ENCODE measurements at regions not wholly inside any gene's neighbourhood (a gene's known extent, or its start where the extent isn't known, plus 50 kb on each side); places are given as distances from the start of the nearest gene placed in this dataset.

DNA sequence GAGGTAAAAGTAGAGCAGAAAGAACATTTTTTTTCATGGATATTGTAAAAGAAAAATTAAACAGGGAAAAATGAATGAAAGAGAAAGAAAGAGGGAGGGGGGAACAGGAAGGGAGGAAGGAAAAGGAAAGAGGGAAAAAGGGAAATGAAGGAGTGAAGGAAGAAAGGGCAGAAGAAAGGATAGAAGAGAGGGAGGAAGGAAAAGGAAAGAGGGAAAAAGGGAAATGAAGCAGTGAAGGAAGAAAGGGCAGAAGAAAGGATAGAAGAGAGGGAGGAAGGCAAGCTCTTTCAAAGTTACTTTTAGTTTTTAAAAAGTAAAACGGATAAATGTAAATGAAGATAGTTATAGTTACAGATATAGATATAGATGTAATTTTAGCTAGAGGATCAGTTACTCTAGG lies 1676.7 kb downstream of the MRPL39 start:
- TF ChIP-seq, protein P1, sequence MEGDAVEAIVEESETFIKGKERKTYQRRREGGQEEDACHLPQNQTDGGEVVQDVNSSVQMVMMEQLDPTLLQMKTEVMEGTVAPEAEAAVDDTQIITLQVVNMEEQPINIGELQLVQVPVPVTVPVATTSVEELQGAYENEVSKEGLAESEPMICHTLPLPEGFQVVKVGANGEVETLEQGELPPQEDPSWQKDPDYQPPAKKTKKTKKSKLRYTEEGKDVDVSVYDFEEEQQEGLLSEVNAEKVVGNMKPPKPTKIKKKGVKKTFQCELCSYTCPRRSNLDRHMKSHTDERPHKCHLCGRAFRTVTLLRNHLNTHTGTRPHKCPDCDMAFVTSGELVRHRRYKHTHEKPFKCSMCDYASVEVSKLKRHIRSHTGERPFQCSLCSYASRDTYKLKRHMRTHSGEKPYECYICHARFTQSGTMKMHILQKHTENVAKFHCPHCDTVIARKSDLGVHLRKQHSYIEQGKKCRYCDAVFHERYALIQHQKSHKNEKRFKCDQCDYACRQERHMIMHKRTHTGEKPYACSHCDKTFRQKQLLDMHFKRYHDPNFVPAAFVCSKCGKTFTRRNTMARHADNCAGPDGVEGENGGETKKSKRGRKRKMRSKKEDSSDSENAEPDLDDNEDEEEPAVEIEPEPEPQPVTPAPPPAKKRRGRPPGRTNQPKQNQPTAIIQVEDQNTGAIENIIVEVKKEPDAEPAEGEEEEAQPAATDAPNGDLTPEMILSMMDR (IDR thresholded peaks at IDR 0.05; ENCODE audit: borderline replicate concordance, extremely low read depth, low read length, poor library complexity, severe bottlenecking), result no peak
- TF ChIP-seq EZH2 (IDR thresholded peaks at IDR 0.05; ENCODE audit: borderline replicate concordance, low read depth, low read length, severe bottlenecking), result no peak

Measured in DND-41 (cell line).